A549 (cell line): ENCODE measurements at regions not wholly inside any gene's neighbourhood (a gene's known extent, or its start where the extent isn't known, plus 50 kb on each side); places are given as distances from the start of the nearest gene placed in this dataset.

Experiments used
- ATAC-seq, 2 experiments: fragments of 200-7000 bp in 1 of 2; fragments of >200 bp in 1 of 2; cut with Nextera tagmentation in 1 of 2; cut with Tn5 transposase in 1 of 2; 3 replicates each; pipeline versions ENCODE4 v1.8.0 to v1.9.1; 2018 to 2020; ENCODE audit warnings: mild to moderate bottlenecking in 1 of 2, moderate library complexity in 1 of 2
- CTCF ChIA-PET: fragments of 300-600 bp; sonication (Branson Sonifier 250); formaldehyde crosslinking; extraction: SDS; loops from one replicate; lab custom pipeline; 2021; ENCODE audit warnings: antibody characterized with exemption, inconsistent platforms; lab: Yijun Ruan, JAX
- POLR2A ChIA-PET: fragments of 350-600 bp; formaldehyde crosslinking; extraction: SDS; loops from one replicate; lab custom pipeline; 2021; ENCODE audit warnings: antibody characterized with exemption, inconsistent platforms; lab: Yijun Ruan, JAX
- DNase-seq, 2 experiments: peaks; one replicate each; pipeline versions ENCODE4 v3.0.0 to v3.0.0-alpha.2; 2011 to 2016; ENCODE audit warnings: low read depth in 1 of 2, low spot score in 1 of 2
- FAIRE-seq: peaks from 2 replicates; lab custom pipeline; 2011; peaks lifted over from hg19 to GRCh38; lab: Jason Lieb, UNC
- H3K27ac ChIP-seq, 2 experiments: fragments of >200 bp; sonication (Bioruptor Twin); formaldehyde crosslinking; 3 replicates each; pipeline ENCODE4 v1.5.1; 2016 to 2017
- H3K4me1 ChIP-seq: fragments of >200 bp; sonication (Bioruptor Twin); formaldehyde crosslinking; 3 replicates; pipeline ENCODE4 v1.6.1; 2016
- H3K4me2 ChIP-seq: fragments of >200 bp; sonication (Bioruptor Twin); formaldehyde crosslinking; 3 replicates; pipeline ENCODE4 v1.6.1; 2016
- H3K4me3 ChIP-seq: fragments of >200 bp; sonication (Bioruptor Twin); formaldehyde crosslinking; 3 replicates; pipeline ENCODE4 v1.5.1; 2016
- H3K9me3 ChIP-seq: fragments of >200 bp; sonication (Bioruptor Twin); formaldehyde crosslinking; 3 replicates; pipeline ENCODE4 v1.6.1; 2016
- CBX2 ChIP-seq: fragments of 200-600 bp; sonication (generic); IDR thresholded peaks from 2 replicates; pipeline ENCODE4 v1.6.1; 2016; ENCODE audit warnings: low read depth, mild to moderate bottlenecking, borderline replicate concordance
- CEBPB ChIP-seq, 2 experiments: fragments of >200 bp in 1 of 2; sonication (Bioruptor Twin) in 1 of 2; formaldehyde crosslinking in 1 of 2; IDR thresholded peaks; 2 replicates each; pipeline ENCODE4 v1.6.1; 2012 to 2016
- CHD4 ChIP-seq: fragments of 200-600 bp; sonication (generic); IDR thresholded peaks from 2 replicates; pipeline ENCODE4 v1.6.1; 2016; ENCODE audit warnings: antibody characterized with exemption, mild to moderate bottlenecking, borderline replicate concordance
- E2F6 ChIP-seq: IDR thresholded peaks from 2 replicates; pipeline ENCODE4 v1.6.1; 2012; ENCODE audit warnings: low read depth, borderline replicate concordance
- ELK1 ChIP-seq: fragments of 150-350 bp; IDR thresholded peaks from 2 replicates; pipeline ENCODE4 v1.6.1; 2014; ENCODE audit warnings: low read depth, mild to moderate bottlenecking, low read length
- ESRRA ChIP-seq: fragments of 150-350 bp; IDR thresholded peaks from 2 replicates; pipeline ENCODE4 v1.6.1; 2014; ENCODE audit warnings: mild to moderate bottlenecking, low read length, borderline replicate concordance
- FOSB ChIP-seq: fragments of 250-450 bp; sonication (Bioruptor Pico); IDR thresholded peaks from 2 replicates; pipeline ENCODE4 v1.5.0; 2020; ENCODE audit warnings: mild to moderate bottlenecking, moderate library complexity
- HES2 ChIP-seq: fragments of >200 bp; sonication (Bioruptor Twin); formaldehyde crosslinking; IDR thresholded peaks from 2 replicates; pipeline ENCODE4 v1.6.1; 2016
- HOXA7 ChIP-seq: fragments of 250-450 bp; sonication (Bioruptor Pico); IDR thresholded peaks from 2 replicates; pipeline ENCODE4 v1.5.0; 2020; ENCODE audit warnings: mild to moderate bottlenecking, moderate library complexity
- KDM5A ChIP-seq: fragments of 200-600 bp; sonication (generic); IDR thresholded peaks from 2 replicates; pipeline ENCODE4 v1.6.1; 2016; ENCODE audit warnings: antibody characterized with exemption, mild to moderate bottlenecking
- MAFK ChIP-seq: fragments of 450-650 bp; IDR thresholded peaks from 2 replicates; pipeline ENCODE4 v1.6.1; 2014; ENCODE audit not compliant: partially characterized antibody
- MYC ChIP-seq: IDR thresholded peaks from 2 replicates; pipeline ENCODE4 v1.6.1; 2012; ENCODE audit warnings: mild to moderate bottlenecking, inconsistent platforms, low read length, improper control_type of control experiment, borderline replicate concordance
- PBX3 ChIP-seq: IDR thresholded peaks from 2 replicates; pipeline ENCODE4 v1.6.1; 2012
- REST ChIP-seq: fragments of 200-600 bp; sonication (generic); IDR thresholded peaks from 2 replicates; pipeline ENCODE4 v1.6.1; 2016; ENCODE audit warnings: antibody characterized with exemption, mild to moderate bottlenecking, moderate library complexity
- TP53 ChIP-seq: fragments of 250-450 bp; sonication (Bioruptor Pico); IDR thresholded peaks from 2 replicates; pipeline ENCODE4 v1.5.0; 2021; ENCODE audit warnings: mild to moderate bottlenecking, moderate library complexity
- USF2 ChIP-seq: fragments of 450-650 bp; IDR thresholded peaks from 2 replicates; pipeline ENCODE4 v1.6.1; 2014; ENCODE audit warnings: antibody characterized with exemption
- ZFP36 ChIP-seq: fragments of 450-650 bp; IDR thresholded peaks from 2 replicates; pipeline ENCODE4 v1.6.1; 2014; ENCODE audit warnings: borderline replicate concordance; ENCODE audit not compliant: partially characterized antibody
- ZNF302 ChIP-seq: fragments of 250-450 bp; sonication (Bioruptor Pico); IDR thresholded peaks from 2 replicates; pipeline ENCODE4 v1.9.0; 2021; ENCODE audit warnings: inconsistent platforms, mild to moderate bottlenecking, moderate library complexity
- WGBS: methylation state at CpG from one replicate; pipeline ENCODE4 v1.1.6; 2017; ENCODE audit errors: missing lambda C conversion rate; 5-methylcytosine and 5-hydroxymethylcytosine counted together

- no peak for TF ChIP-seq PBX3
- TF ChIP-seq MAFK: no peak
- no peak for TF ChIP-seq E2F6
- no peak for TF ChIP-seq MYC
- no peak for TF ChIP-seq KDM5A
- no peak for TF ChIP-seq CBX2
- no peak for TF ChIP-seq ELK1
- TF ChIP-seq ESRRA: no peak
- no peak for TF ChIP-seq ZNF302 (CRISPR knock-in tag)
- no peak for TF ChIP-seq ZFP36
- TF ChIP-seq CEBPB (IDR thresholded peaks at IDR 0.05): no peak
- TF ChIP-seq TP53 (CRISPR knock-in tag): no peak
- no peak for TF ChIP-seq REST
- TF ChIP-seq, all 56 proteins: peak for 0
- no peak overlapping the region for H3K4me3 ChIP-seq
- WGBS: 61% methylated on average over 7 of the region's 7 CpGs
- POLR2A ChIA-PET: no interaction called here
- no peaks in the 10 kb centered on the region for H3K4me1 ChIP-seq
- ATAC-seq: no peak
- DNase-seq: no peak
- FAIRE-seq: no peak
- CTCF ChIA-PET: no interaction called here
- no peaks in the 10 kb centered on the region for H3K9me3 ChIP-seq
- H3K27ac ChIP-seq: no peak overlapping the region
- no peak overlapping the region for H3K4me2 ChIP-seq
Measured at GRCh38 chr22:48118654-48119053, 1356.2 kb downstream of the TBC1D22A start.

GRCh38 chr22:48116871-48117270 lies 1354.4 kb downstream of the TBC1D22A start:
- H3K27ac ChIP-seq: no peak overlapping the region
- DNase-seq (no peak), FAIRE-seq (no peak)
- POLR2A ChIA-PET: no interaction called here
- CTCF ChIA-PET: no interaction called here
- H3K4me3 ChIP-seq: no peak overlapping the region
- no peaks in the 10 kb centered on the region for H3K4me1 ChIP-seq
- no peaks in the 10 kb centered on the region for H3K9me3 ChIP-seq
- H3K4me2 ChIP-seq: no peak overlapping the region
- 66% methylated on average over 4 of the region's 4 CpGs for WGBS
- TF ChIP-seq CHD4 (no peak), MYC (no peak), HES2 (no peak), E2F6 (no peak), FOSB (CRISPR knock-in tag) (no peak), HOXA7 (CRISPR knock-in tag) (no peak), USF2 (no peak)
- TF ChIP-seq, all 56 proteins: peak for 0
- no peak for ATAC-seq
